ENCODE measurements at regions not wholly inside any gene's neighbourhood (a gene's known extent, or its start where the extent isn't known, plus 50 kb on each side); places are given as distances from the start of the nearest gene placed in this dataset.

DNA sequence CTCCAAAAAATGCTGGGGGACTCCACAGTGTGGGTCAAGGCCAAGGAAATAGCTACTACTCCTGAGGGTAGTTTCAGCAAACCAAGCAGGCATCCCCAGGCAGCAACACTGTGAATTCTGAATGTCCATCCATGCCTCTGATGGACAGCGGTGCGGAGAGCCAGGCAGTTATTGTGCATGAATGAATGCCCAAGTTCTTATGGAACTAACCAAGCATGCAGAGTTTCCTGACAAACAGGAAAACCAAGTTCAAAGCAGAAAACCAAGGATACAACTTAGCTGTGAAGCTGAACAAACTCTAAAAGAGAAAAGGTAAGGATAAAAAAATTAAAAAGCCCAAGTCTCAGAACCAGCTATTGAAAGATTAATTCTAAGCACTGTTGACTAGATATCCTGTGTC, 642.6 kb upstream of the HS3ST1 start (continued):
- TF ChIP-seq ESRRA (CRISPR knock-in tag; IDR thresholded peaks at IDR 0.05; ENCODE audit: borderline replicate concordance) (no peak), ZNF263 (CRISPR knock-in tag; IDR thresholded peaks at IDR 0.05; ENCODE audit: low read depth) (no peak), CREM (CRISPR knock-in tag; IDR thresholded peaks at IDR 0.05) (no peak)
- TF ChIP-seq, protein P1, sequence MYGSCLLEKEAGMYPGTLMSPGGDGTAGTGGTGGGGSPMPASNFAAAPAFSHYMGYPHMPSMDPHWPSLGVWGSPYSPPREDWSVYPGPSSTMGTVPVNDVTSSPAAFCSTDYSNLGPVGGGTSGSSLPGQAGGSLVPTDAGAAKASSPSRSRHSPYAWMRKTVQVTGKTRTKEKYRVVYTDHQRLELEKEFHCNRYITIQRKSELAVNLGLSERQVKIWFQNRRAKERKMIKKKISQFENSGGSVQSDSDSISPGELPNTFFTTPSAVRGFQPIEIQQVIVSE (CRISPR knock-in tag; IDR thresholded peaks at IDR 0.05; ENCODE audit: borderline replicate concordance), result no peak

DNA sequence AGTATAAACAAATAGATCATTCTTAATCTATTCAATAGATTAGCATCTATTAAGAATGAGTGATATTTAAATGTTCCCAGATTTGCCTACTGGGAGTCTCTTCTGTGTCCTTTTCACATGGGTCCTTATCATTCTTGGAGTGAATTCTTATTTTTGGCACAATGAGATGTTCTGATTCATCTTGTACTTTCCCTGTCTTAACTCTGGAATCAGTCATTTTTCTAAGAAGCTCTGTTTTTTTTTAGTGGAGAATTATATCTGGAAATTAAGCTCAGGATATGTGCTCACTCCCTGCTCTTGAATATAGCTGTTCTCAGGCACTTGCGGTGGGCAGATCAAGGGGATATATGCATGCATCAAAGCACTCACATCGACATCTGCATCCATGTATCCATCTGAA, 625.3 kb upstream of the HS3ST1 start:
- TF ChIP-seq NFATC4 (CRISPR knock-in tag; IDR thresholded peaks at IDR 0.05) (no peak), MXD4 (CRISPR knock-in tag; IDR thresholded peaks at IDR 0.05; ENCODE audit: borderline replicate concordance) (no peak)
- ATAC-seq (no peak), DNase-seq (ENCODE audit: low spot score) (no peak)
- CTCF ChIA-PET, result no interaction called here
- H3K27ac Mint-ChIP-seq, result no peak overlapping the region
- peaks cover 28% of the 10 kb centered on the region for H3K36me3 Mint-ChIP-seq
- H3K4me1 Mint-ChIP-seq, result peaks cover 43% of the 10 kb centered on the region
- peaks cover 57% of the 10 kb centered on the region for H3K9me3 Mint-ChIP-seq
- H3K4me3 Mint-ChIP-seq, result no peak overlapping the region
- peaks cover 5% of the 10 kb centered on the region; the same call in 1 of the 2 replicates for H3K27me3 Mint-ChIP-seq (ENCODE audit: low read depth)
- POLR2A ChIA-PET, result no interaction called here

DNA sequence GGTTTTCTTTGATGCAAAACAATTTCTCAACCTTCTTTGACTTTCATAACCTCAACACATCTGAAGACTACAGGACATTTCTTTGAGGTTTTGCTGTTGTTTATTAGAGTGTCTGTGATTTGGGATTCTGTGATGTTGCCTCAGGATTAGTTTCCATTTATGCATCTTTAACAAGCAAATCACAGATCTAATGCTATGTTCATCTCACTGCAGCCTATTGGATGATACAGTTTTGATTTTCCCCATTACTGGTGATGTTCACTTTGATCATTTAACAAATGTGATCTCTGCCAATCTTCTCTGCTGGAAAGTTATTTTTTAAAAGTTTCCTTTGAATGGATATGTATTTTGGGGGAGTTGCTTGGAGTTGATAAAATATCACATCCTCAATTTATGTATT, 624.9 kb upstream of the HS3ST1 start:
- Mint-ChIP-seq H3K27me3 (ENCODE audit: low read depth) (peaks cover 5% of the 10 kb centered on the region; the same call in 1 of the 2 replicates), H3K36me3 (peaks cover 28% of the 10 kb centered on the region), H3K4me1 (peaks cover 42% of the 10 kb centered on the region), H3K9me3 (peaks cover 61% of the 10 kb centered on the region), H3K27ac (no peak overlapping the region), H3K4me3 (no peak overlapping the region)
- DNase-seq (ENCODE audit: low spot score), result no peak
- ChIA-PET POLR2A (no interaction called here), CTCF (no interaction called here)
- TF ChIP-seq ZNF423 (CRISPR knock-in tag; IDR thresholded peaks at IDR 0.05), result no peak
- no peak for TF ChIP-seq EMX1 (CRISPR knock-in tag; IDR thresholded peaks at IDR 0.05)
- no peak for TF ChIP-seq NFATC4 (CRISPR knock-in tag; IDR thresholded peaks at IDR 0.05)
- TF ChIP-seq, protein P2, sequence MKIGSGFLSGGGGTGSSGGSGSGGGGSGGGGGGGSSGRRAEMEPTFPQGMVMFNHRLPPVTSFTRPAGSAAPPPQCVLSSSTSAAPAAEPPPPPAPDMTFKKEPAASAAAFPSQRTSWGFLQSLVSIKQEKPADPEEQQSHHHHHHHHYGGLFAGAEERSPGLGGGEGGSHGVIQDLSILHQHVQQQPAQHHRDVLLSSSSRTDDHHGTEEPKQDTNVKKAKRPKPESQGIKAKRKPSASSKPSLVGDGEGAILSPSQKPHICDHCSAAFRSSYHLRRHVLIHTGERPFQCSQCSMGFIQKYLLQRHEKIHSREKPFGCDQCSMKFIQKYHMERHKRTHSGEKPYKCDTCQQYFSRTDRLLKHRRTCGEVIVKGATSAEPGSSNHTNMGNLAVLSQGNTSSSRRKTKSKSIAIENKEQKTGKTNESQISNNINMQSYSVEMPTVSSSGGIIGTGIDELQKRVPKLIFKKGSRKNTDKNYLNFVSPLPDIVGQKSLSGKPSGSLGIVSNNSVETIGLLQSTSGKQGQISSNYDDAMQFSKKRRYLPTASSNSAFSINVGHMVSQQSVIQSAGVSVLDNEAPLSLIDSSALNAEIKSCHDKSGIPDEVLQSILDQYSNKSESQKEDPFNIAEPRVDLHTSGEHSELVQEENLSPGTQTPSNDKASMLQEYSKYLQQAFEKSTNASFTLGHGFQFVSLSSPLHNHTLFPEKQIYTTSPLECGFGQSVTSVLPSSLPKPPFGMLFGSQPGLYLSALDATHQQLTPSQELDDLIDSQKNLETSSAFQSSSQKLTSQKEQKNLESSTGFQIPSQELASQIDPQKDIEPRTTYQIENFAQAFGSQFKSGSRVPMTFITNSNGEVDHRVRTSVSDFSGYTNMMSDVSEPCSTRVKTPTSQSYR (CRISPR knock-in tag; IDR thresholded peaks at IDR 0.05), result no peak
- TF ChIP-seq, protein P3, sequence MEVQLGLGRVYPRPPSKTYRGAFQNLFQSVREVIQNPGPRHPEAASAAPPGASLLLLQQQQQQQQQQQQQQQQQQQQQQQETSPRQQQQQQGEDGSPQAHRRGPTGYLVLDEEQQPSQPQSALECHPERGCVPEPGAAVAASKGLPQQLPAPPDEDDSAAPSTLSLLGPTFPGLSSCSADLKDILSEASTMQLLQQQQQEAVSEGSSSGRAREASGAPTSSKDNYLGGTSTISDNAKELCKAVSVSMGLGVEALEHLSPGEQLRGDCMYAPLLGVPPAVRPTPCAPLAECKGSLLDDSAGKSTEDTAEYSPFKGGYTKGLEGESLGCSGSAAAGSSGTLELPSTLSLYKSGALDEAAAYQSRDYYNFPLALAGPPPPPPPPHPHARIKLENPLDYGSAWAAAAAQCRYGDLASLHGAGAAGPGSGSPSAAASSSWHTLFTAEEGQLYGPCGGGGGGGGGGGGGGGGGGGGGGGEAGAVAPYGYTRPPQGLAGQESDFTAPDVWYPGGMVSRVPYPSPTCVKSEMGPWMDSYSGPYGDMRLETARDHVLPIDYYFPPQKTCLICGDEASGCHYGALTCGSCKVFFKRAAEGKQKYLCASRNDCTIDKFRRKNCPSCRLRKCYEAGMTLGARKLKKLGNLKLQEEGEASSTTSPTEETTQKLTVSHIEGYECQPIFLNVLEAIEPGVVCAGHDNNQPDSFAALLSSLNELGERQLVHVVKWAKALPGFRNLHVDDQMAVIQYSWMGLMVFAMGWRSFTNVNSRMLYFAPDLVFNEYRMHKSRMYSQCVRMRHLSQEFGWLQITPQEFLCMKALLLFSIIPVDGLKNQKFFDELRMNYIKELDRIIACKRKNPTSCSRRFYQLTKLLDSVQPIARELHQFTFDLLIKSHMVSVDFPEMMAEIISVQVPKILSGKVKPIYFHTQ (CRISPR knock-in tag; IDR thresholded peaks at IDR 0.05), result no peak
- TF ChIP-seq SMAD3 (CRISPR knock-in tag; IDR thresholded peaks at IDR 0.05; ENCODE audit: borderline replicate concordance), result no peak
- TF ChIP-seq, protein P1 (CRISPR knock-in tag; IDR thresholded peaks at IDR 0.05; ENCODE audit: borderline replicate concordance), result no peak
- no peak for TF ChIP-seq RORB (CRISPR knock-in tag; IDR thresholded peaks at IDR 0.05)
- TF ChIP-seq ZNF416 (CRISPR knock-in tag; IDR thresholded peaks at IDR 0.05), result no peak
- no peak for TF ChIP-seq SOX15 (CRISPR knock-in tag; IDR thresholded peaks at IDR 0.05)
- no peak for TF ChIP-seq GTF2I (CRISPR knock-in tag; conservative IDR thresholded peaks at IDR 0.05)
- TF ChIP-seq NFE2L1 (CRISPR knock-in tag; IDR thresholded peaks at IDR 0.05), result no peak
- no peak for TF ChIP-seq ZNF317 (CRISPR knock-in tag; IDR thresholded peaks at IDR 0.05; ENCODE audit: borderline replicate concordance, low read depth)
- no peak for TF ChIP-seq ZBTB21 (CRISPR knock-in tag; IDR thresholded peaks at IDR 0.05; ENCODE audit: borderline replicate concordance)
- TF ChIP-seq HMGA2 (CRISPR knock-in tag; IDR thresholded peaks at IDR 0.05), result no peak
- TF ChIP-seq, protein P4, sequence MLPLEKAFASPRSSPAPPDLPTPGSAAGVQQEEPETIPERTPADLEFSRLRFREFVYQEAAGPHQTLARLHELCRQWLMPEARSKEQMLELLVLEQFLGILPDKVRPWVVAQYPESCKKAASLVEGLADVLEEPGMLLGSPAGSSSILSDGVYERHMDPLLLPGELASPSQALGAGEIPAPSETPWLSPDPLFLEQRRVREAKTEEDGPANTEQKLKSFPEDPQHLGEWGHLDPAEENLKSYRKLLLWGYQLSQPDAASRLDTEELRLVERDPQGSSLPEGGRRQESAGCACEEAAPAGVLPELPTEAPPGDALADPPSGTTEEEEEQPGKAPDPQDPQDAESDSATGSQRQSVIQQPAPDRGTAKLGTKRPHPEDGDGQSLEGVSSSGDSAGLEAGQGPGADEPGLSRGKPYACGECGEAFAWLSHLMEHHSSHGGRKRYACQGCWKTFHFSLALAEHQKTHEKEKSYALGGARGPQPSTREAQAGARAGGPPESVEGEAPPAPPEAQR (CRISPR knock-in tag; IDR thresholded peaks at IDR 0.05), result no peak
- no peak for TF ChIP-seq ZNF121 (CRISPR knock-in tag; IDR thresholded peaks at IDR 0.05)
- no peak for TF ChIP-seq MXD4 (CRISPR knock-in tag; IDR thresholded peaks at IDR 0.05; ENCODE audit: borderline replicate concordance)
- no peak for TF ChIP-seq ETV6 (CRISPR knock-in tag; IDR thresholded peaks at IDR 0.05)
- ATAC-seq, result no peak
